Endothelial cell of umbilical vein (primary cell): ENCODE measurements at regions not wholly inside any gene's neighbourhood (a gene's known extent, or its start where the extent isn't known, plus 50 kb on each side); places are given as distances from the start of the nearest gene placed in this dataset.

ENCODE experiments used
- BruUV-seq: library from RNA; stranded (reverse); fragments of 400-500 nt; replicated peaks from 2 replicates; lab custom pipeline; 2021; lab: Mats Ljungman, UMichigan
- CTCF ChIA-PET: fragments of 300-600, 350-600 bp; sonication (Branson Sonifier 250); formaldehyde crosslinking; loops from one replicate; lab custom pipeline; 2021; ENCODE audit warnings: antibody characterized with exemption, inconsistent platforms; lab: Charles Lee
- POLR2A ChIA-PET: fragments of 300-600, 350-600 bp; sonication (Branson Sonifier 250); formaldehyde crosslinking; loops from one replicate; lab custom pipeline; 2021; ENCODE audit warnings: antibody characterized with exemption, inconsistent platforms; lab: Charles Lee
- DNase-seq: peaks from one replicate; pipeline ENCODE4 v3.0.0-alpha.2; 2011; ENCODE audit warnings: low read depth, low spot score
- FAIRE-seq: peaks from 2 replicates; lab custom pipeline; 2011; peaks lifted over from hg19 to GRCh38; lab: Jason Lieb, UNC
- H2AFZ ChIP-seq: 2 replicates; pipeline ENCODE4 v1.6.0; 2012; ENCODE audit warnings: low read depth, low read length, control low read depth, inconsistent platforms
- H3K27ac ChIP-seq: 2 replicates; pipeline ENCODE4 v1.5.1; 2011; ENCODE audit warnings: low read depth, mild to moderate bottlenecking, control low read depth, low read length, moderate library complexity; ENCODE audit not compliant: insufficient read depth
- H3K27me3 ChIP-seq, 2 experiments: 2 replicates each; pipeline versions ENCODE4 v1.6.0 to v1.6.1; 2011; ENCODE audit warnings: low read length in 2 of 2, mixed read lengths in 1 of 2; ENCODE audit not compliant: control insufficient read depth in 2 of 2, insufficient read depth in 2 of 2
- H3K36me3 ChIP-seq, 2 experiments: 2 replicates in 1 of 2; 3 replicates in 1 of 2; pipeline ENCODE4 v1.5.1; 2011; ENCODE audit warnings: low read length in 2 of 2, mild to moderate bottlenecking in 1 of 2, moderate library complexity in 1 of 2; ENCODE audit not compliant: control insufficient read depth in 2 of 2, insufficient read depth in 2 of 2; ENCODE audit errors: extremely low read depth in 1 of 2
- H3K4me1 ChIP-seq: 3 replicates; pipeline ENCODE4 v1.5.1; 2011; ENCODE audit warnings: mild to moderate bottlenecking, low read length; ENCODE audit not compliant: control insufficient read depth, insufficient read depth; ENCODE audit errors: extremely low read depth
- H3K4me2 ChIP-seq: 2 replicates; pipeline ENCODE4 v1.6.1; 2011; ENCODE audit warnings: low read length, control low read depth, mixed read lengths; ENCODE audit not compliant: insufficient read depth
- H3K4me3 ChIP-seq, 3 experiments: fragments of 200-600 bp in 1 of 3; sonication (generic), shearing (Covaris generic) in 1 of 3; replicated peaks in 1 of 3; 2 replicates each; pipeline ENCODE4 v1.5.1; 2011 to 2016; ENCODE audit warnings: control low read depth in 3 of 3, low read length in 3 of 3, mild to moderate bottlenecking in 2 of 3, inconsistent platforms in 1 of 3, low read depth in 1 of 3, moderate library complexity in 1 of 3; ENCODE audit not compliant: insufficient read depth in 1 of 3
- H3K79me2 ChIP-seq: 2 replicates; pipeline ENCODE4 v1.6.0; 2012; ENCODE audit warnings: low read length, inconsistent platforms; ENCODE audit not compliant: control insufficient read depth, insufficient read depth
- H3K9ac ChIP-seq: replicated peaks from 2 replicates; pipeline ENCODE3; 2011; ENCODE audit warnings: low read length, control low read depth; ENCODE audit not compliant: insufficient read depth; ENCODE audit errors: extremely low read depth
- H3K9me1 ChIP-seq: replicated peaks from 3 replicates; pipeline ENCODE4 v1.6.0; 2011; ENCODE audit warnings: mild to moderate bottlenecking, low read length; ENCODE audit not compliant: control insufficient read depth, insufficient read depth; ENCODE audit errors: extremely low read depth
- H3K9me3 ChIP-seq: replicated peaks from 2 replicates; pipeline ENCODE4 v1.5.1; 2012; ENCODE audit warnings: low read length, inconsistent platforms; ENCODE audit not compliant: control insufficient read depth, insufficient read depth
- H4K20me1 ChIP-seq: replicated peaks from 2 replicates; pipeline ENCODE3; 2011; ENCODE audit warnings: mild to moderate bottlenecking, low read length; ENCODE audit not compliant: control insufficient read depth, insufficient read depth; ENCODE audit errors: extremely low read depth
- EZH2 ChIP-seq: IDR thresholded peaks from 2 replicates; pipeline ENCODE4 v1.6.1; 2012; ENCODE audit warnings: borderline replicate concordance, low read depth, mild to moderate bottlenecking, moderate library complexity, low read length, inconsistent platforms; ENCODE audit not compliant: severe bottlenecking
- FOS ChIP-seq: IDR thresholded peaks from 2 replicates; pipeline ENCODE4 v1.6.1; 2011; ENCODE audit warnings: mild to moderate bottlenecking, low read length, moderate library complexity, borderline replicate concordance; ENCODE audit not compliant: insufficient read depth
- GATA2 ChIP-seq: IDR thresholded peaks from 2 replicates; pipeline ENCODE4 v1.7.0; 2011; ENCODE audit warnings: low read depth, mild to moderate bottlenecking, moderate library complexity, mixed read lengths, low read length; ENCODE audit not compliant: insufficient read length, insufficient read depth
- JUN ChIP-seq: IDR thresholded peaks from 2 replicates; pipeline ENCODE4 v1.6.1; 2011; ENCODE audit warnings: borderline replicate concordance, low read depth; ENCODE audit not compliant: insufficient read length, insufficient read depth
- MYC ChIP-seq: IDR thresholded peaks from one replicate; pipeline ENCODE4 v1.6.1; 2011; ENCODE audit warnings: mild to moderate bottlenecking, low read depth, low read length
- POLR2A ChIP-seq: IDR thresholded peaks from 2 replicates; pipeline ENCODE4 v1.6.1; 2012; ENCODE audit warnings: low read depth, mild to moderate bottlenecking, control low read depth, low read length
- POLR2AphosphoS5 ChIP-seq: IDR thresholded peaks from 2 replicates; pipeline ENCODE4 v1.6.1; 2012; ENCODE audit warnings: low read depth, mild to moderate bottlenecking, control low read depth, low read length, moderate library complexity; ENCODE audit not compliant: insufficient read depth
- dilution Hi-C: fragments of 300-500 bp; cut with MboI; formaldehyde crosslinking; loops from one replicate; pipeline ENCODE4 v1.15.0; 2019; ENCODE audit warnings: low sequenced_read_pairs; ENCODE audit not compliant: extremely low pct_ligation_motif_present
- intact Hi-C: fragments of 100-400 bp; cut with micrococcal nuclease; formaldehyde crosslinking; loops from one replicate; pipeline ENCODE4 v1.10.0; 2022
- TF ChIP-seq, protein P1 (sequence below), 2 donors: IDR thresholded peaks; 1 replicate in 1 of 2; 2 replicates in 1 of 2; pipeline ENCODE4 v1.5.1; 2011; ENCODE audit warnings: low read length in 2 of 2, mild to moderate bottlenecking in 2 of 2, moderate library complexity in 2 of 2, control low read depth in 1 of 2, inconsistent platforms in 1 of 2, low read depth in 1 of 2; ENCODE audit not compliant: insufficient read depth in 1 of 2; ENCODE audit errors: extremely low read depth in 1 of 2
- TF ChIP-seq, protein P2 (sequence below): IDR thresholded peaks from 2 replicates; pipeline ENCODE4 v1.6.1; 2011; ENCODE audit not compliant: insufficient read depth, insufficient read length

DNA sequence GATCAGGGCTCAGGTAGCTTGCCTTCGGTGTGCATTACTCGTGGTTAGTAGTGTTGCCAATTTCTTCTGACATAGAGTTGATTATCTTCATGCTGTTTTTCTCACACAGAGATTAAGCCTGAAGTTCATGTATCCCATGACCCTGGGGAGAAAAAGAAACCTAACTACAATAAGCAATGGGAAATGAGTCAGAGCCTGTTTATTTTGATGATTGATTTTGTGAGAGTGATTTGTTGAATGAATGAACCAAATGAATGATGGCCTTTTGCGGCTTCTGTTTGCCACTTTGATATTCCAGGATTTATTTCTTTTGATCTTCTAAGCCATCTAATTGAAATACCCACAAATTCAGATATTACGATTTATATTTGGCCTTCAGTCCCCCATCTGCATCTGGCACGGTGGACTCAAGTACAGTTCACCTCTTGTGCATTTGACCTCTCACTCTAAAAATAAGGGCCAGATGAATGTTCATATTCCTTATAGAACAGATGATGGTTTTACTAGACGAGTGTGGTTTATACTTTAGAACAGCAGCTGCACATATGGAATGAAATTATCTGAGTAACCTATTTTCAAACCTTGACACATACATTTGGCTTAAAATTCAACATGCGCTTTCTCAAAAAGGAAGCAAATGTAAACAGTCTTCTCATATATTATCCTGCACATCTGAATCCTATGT lies 110.7 kb downstream of the PLCE1 start:
- BruUV-seq = no TSS peak
- DNase-seq (peak; percentile 13), FAIRE-seq (no peak)
- peaks cover 2% of the 10 kb centered on the region in 2 experiments for H3K27me3 ChIP-seq
- dilution Hi-C loops (no loop called here), intact Hi-C loops (no loop called here)
- H2AFZ ChIP-seq = no peak overlapping the region
- no peak overlapping the region for H3K9ac ChIP-seq
- no peaks in the 10 kb centered on the region for H3K9me1 ChIP-seq
- no peaks in the 10 kb centered on the region for H3K36me3 ChIP-seq
- TF ChIP-seq FOS (no peak), JUN (no peak), GATA2 (peak; percentile 12), POLR2AphosphoS5 (no peak)
- ChIA-PET CTCF (no interaction called here), POLR2A (no interaction called here)
- no peaks in the 10 kb centered on the region for H3K79me2 ChIP-seq
- H3K4me3 ChIP-seq = no peak overlapping the region
- H3K9me3 ChIP-seq = no peaks in the 10 kb centered on the region
- peaks cover 2% of the 10 kb centered on the region for H3K4me1 ChIP-seq
- no peak overlapping the region for H3K4me2 ChIP-seq
- H4K20me1 ChIP-seq = no peaks in the 10 kb centered on the region
- no peak overlapping the region for H3K27ac ChIP-seq

DNA sequence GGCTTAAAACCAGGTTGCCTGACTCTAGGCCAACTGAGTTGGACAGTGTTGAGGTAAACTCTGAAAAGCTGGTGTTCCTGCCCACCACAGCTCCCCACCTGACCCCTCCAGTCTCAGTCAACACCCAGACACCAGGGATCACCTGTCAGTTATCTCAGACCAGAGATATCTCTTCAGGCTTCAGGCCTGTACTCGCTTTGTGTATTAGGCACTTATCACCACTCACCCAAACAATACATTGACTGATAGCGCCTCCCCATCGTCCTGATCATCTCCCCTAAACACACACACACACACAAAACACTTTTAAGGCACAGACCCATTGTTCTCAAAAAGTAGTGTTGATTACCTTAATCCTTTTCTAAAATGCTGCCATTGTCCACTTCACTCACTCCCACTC lies 111.5 kb downstream of the PLCE1 start:
- H3K4me3 ChIP-seq = no peak overlapping the region
- H3K9me3 ChIP-seq = no peaks in the 10 kb centered on the region
- H3K79me2 ChIP-seq = no peaks in the 10 kb centered on the region
- no peak overlapping the region for H3K4me2 ChIP-seq
- CTCF ChIA-PET = no interaction called here
- DNase-seq = no peak
- POLR2A ChIA-PET = no interaction called here
- no peaks in the 10 kb centered on the region for H3K9me1 ChIP-seq
- no peaks in the 10 kb centered on the region for H3K36me3 ChIP-seq
- BruUV-seq = no TSS peak
- TF ChIP-seq, protein P1, sequence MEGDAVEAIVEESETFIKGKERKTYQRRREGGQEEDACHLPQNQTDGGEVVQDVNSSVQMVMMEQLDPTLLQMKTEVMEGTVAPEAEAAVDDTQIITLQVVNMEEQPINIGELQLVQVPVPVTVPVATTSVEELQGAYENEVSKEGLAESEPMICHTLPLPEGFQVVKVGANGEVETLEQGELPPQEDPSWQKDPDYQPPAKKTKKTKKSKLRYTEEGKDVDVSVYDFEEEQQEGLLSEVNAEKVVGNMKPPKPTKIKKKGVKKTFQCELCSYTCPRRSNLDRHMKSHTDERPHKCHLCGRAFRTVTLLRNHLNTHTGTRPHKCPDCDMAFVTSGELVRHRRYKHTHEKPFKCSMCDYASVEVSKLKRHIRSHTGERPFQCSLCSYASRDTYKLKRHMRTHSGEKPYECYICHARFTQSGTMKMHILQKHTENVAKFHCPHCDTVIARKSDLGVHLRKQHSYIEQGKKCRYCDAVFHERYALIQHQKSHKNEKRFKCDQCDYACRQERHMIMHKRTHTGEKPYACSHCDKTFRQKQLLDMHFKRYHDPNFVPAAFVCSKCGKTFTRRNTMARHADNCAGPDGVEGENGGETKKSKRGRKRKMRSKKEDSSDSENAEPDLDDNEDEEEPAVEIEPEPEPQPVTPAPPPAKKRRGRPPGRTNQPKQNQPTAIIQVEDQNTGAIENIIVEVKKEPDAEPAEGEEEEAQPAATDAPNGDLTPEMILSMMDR (IDR thresholded peaks at IDR 0.05; ENCODE audit: extremely low read depth in 1 of 2, insufficient read depth in 1 of 2, low read depth in 1 of 2, low read length in 2 of 2) = no peak
- TF ChIP-seq POLR2AphosphoS5 (no peak), JUN (no peak), MYC (no peak), POLR2A (no peak), EZH2 (no peak), FOS (no peak), GATA2 (no peak)
- TF ChIP-seq, protein P2, sequence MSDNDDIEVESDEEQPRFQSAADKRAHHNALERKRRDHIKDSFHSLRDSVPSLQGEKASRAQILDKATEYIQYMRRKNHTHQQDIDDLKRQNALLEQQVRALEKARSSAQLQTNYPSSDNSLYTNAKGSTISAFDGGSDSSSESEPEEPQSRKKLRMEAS = no peak
- H3K27ac ChIP-seq = no peak overlapping the region
- H3K4me1 ChIP-seq = peaks cover 2% of the 10 kb centered on the region
- H3K27me3 ChIP-seq = peaks cover 2% of the 10 kb centered on the region in 2 experiments
- H3K9ac ChIP-seq = no peak overlapping the region
- dilution Hi-C loops = no loop called here
- no peaks in the 10 kb centered on the region for H4K20me1 ChIP-seq
- no peak overlapping the region for H2AFZ ChIP-seq
- intact Hi-C loops = no loop called here
- FAIRE-seq = no peak
